Spleen (tissue), 3 donors: ENCODE measurements at regions not wholly inside any gene's neighbourhood (a gene's known extent, or its start where the extent isn't known, plus 50 kb on each side); places are given as distances from the start of the nearest gene placed in this dataset.

ENCODE experiments used
- POLR2A ChIP-seq, 3 donors: fragments of 450-650 bp; IDR thresholded peaks; one replicate each; pipeline ENCODE4 v1.5.1; 2017; ENCODE audit warnings: antibody characterized with exemption in 3 of 3, mild to moderate bottlenecking in 1 of 3
- POLR2AphosphoS5 ChIP-seq, 3 donors: sonication (generic); formaldehyde crosslinking; IDR thresholded peaks; one replicate each; pipeline ENCODE4 v1.5.1; 2017; ENCODE audit warnings: antibody characterized with exemption in 3 of 3

DNA sequence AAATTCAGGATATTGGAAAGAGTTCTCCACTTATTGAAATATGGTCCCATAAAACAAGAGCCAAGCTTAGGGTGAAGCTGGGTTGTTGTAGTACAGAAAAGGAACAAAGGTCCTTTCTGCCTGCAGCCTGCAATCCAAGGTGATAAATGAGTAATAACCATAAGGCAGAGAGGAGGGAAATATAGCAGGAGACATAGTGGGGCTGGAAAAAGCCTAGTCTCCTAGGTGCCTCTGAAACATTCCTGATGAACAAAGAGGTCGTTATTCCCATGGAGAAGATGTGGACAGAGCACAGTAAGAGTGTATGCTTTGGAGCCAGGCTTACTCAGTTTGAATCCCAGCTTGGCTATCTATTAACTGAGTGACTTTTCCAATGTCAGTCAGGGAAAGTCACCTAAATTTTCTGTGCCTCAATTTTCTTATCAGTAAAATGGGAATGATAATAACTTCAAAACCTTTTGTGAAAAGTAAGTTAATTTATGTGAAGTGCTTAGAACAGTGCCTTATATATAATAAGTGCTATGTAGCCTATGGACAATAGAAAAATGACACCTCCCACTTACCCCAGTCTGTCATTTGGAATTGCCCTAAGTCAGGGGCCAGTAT is 110.8 kb upstream of the GRIN3A start:
- TF ChIP-seq POLR2AphosphoS5 (IDR thresholded peaks at IDR 0.05) (no peak), POLR2A (IDR thresholded peaks at IDR 0.05) (no peak)
